ENCODE measurements at regions not wholly inside any gene's neighbourhood (a gene's known extent, or its start where the extent isn't known, plus 50 kb on each side); places are given as distances from the start of the nearest gene placed in this dataset.

DNA sequence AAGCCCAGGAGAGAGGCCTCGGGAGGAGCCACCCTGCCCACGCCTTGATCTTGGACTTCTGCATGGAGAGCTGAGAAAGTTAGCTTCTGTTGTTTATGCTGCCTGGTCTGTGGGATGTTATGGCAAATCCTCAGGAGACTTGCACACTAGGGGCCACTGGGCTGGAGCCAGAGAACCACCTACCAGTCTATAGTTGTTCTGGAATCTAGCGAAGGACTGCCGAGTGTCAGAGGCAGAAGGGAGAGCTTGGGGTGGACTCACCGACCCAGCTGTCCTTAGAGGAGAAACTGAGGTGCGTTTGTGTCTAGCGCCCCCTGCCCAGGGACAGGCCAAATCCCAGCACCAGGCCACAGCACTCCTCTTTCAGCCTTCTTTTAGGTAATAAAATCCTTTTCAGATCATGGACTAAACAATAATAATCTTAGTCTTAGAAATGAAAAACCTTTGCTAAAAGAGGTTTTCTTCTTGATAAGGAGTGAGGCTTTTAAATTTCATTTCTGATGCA, 398.7 kb upstream of the SALL3 start:
- H3K9me3 ChIP-seq (ENCODE audit: low read length): peaks cover 6% of the 10 kb centered on the region; the same call in 1 of the 2 replicates
- H2AFZ ChIP-seq (ENCODE audit: low read length): no peak overlapping the region
- no peak overlapping the region for H3K4me3 ChIP-seq (replicated peaks in 1 of 3; ENCODE audit: insufficient read depth in 1 of 3, low read depth in 2 of 3, low read length in 3 of 3)
- WGBS (ENCODE audit: low lambda C conversion rate): 16% methylated on average over 6 of the region's 7 CpGs
- TF ChIP-seq, protein P1, sequence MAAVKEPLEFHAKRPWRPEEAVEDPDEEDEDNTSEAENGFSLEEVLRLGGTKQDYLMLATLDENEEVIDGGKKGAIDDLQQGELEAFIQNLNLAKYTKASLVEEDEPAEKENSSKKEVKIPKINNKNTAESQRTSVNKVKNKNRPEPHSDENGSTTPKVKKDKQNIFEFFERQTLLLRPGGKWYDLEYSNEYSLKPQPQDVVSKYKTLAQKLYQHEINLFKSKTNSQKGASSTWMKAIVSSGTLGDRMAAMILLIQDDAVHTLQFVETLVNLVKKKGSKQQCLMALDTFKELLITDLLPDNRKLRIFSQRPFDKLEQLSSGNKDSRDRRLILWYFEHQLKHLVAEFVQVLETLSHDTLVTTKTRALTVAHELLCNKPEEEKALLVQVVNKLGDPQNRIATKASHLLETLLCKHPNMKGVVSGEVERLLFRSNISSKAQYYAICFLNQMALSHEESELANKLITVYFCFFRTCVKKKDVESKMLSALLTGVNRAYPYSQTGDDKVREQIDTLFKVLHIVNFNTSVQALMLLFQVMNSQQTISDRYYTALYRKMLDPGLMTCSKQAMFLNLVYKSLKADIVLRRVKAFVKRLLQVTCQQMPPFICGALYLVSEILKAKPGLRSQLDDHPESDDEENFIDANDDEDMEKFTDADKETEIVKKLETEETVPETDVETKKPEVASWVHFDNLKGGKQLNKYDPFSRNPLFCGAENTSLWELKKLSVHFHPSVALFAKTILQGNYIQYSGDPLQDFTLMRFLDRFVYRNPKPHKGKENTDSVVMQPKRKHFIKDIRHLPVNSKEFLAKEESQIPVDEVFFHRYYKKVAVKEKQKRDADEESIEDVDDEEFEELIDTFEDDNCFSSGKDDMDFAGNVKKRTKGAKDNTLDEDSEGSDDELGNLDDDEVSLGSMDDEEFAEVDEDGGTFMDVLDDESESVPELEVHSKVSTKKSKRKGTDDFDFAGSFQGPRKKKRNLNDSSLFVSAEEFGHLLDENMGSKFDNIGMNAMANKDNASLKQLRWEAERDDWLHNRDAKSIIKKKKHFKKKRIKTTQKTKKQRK (IDR thresholded peaks at IDR 0.05; ENCODE audit: low read length): no peak
- TF ChIP-seq, protein P2, sequence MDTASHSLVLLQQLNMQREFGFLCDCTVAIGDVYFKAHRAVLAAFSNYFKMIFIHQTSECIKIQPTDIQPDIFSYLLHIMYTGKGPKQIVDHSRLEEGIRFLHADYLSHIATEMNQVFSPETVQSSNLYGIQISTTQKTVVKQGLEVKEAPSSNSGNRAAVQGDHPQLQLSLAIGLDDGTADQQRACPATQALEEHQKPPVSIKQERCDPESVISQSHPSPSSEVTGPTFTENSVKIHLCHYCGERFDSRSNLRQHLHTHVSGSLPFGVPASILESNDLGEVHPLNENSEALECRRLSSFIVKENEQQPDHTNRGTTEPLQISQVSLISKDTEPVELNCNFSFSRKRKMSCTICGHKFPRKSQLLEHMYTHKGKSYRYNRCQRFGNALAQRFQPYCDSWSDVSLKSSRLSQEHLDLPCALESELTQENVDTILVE (CRISPR knock-in tag; IDR thresholded peaks at IDR 0.05): no peak
- TF ChIP-seq, protein P3, sequence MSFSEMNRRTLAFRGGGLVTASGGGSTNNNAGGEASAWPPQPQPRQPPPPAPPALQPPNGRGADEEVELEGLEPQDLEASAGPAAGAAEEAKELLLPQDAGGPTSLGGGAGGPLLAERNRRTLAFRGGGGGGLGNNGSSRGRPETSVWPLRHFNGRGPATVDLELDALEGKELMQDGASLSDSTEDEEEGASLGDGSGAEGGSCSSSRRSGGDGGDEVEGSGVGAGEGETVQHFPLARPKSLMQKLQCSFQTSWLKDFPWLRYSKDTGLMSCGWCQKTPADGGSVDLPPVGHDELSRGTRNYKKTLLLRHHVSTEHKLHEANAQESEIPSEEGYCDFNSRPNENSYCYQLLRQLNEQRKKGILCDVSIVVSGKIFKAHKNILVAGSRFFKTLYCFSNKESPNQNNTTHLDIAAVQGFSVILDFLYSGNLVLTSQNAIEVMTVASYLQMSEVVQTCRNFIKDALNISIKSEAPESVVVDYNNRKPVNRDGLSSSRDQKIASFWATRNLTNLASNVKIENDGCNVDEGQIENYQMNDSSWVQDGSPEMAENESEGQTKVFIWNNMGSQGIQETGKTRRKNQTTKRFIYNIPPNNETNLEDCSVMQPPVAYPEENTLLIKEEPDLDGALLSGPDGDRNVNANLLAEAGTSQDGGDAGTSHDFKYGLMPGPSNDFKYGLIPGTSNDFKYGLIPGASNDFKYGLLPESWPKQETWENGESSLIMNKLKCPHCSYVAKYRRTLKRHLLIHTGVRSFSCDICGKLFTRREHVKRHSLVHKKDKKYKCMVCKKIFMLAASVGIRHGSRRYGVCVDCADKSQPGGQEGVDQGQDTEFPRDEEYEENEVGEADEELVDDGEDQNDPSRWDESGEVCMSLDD (CRISPR knock-in tag; IDR thresholded peaks at IDR 0.05; ENCODE audit: borderline replicate concordance): no peak
- TF ChIP-seq ASH2L (IDR thresholded peaks at IDR 0.05; ENCODE audit: insufficient read length, low read depth, low read length) (no peak), KDM5A (IDR thresholded peaks at IDR 0.05; ENCODE audit: borderline replicate concordance, low read length) (no peak), CHD2 (IDR thresholded peaks at IDR 0.05; ENCODE audit: low read depth, low read length) (no peak), SALL2 (CRISPR knock-in tag; IDR thresholded peaks at IDR 0.05) (no peak), ZFP37 (CRISPR knock-in tag; IDR thresholded peaks at IDR 0.05; ENCODE audit: borderline replicate concordance) (no peak), MYNN (CRISPR knock-in tag; IDR thresholded peaks at IDR 0.05; ENCODE audit: low read depth) (no peak), ZNF44 (CRISPR knock-in tag; IDR thresholded peaks at IDR 0.05) (no peak)
- TF ChIP-seq, protein P4, sequence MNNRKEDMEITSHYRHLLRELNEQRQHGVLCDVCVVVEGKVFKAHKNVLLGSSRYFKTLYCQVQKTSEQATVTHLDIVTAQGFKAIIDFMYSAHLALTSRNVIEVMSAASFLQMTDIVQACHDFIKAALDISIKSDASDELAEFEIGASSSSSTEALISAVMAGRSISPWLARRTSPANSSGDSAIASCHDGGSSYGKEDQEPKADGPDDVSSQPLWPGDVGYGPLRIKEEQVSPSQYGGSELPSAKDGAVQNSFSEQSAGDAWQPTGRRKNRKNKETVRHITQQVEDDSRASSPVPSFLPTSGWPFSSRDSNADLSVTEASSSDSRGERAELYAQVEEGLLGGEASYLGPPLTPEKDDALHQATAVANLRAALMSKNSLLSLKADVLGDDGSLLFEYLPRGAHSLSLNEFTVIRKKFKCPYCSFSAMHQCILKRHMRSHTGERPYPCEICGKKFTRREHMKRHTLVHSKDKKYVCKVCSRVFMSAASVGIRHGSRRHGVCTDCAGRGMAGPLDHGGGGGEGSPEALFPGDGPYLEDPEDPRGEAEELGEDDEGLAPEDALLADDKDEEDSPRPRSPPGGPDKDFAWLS (CRISPR knock-in tag; IDR thresholded peaks at IDR 0.05; ENCODE audit: borderline replicate concordance): no peak
- H3K79me2 ChIP-seq (ENCODE audit: insufficient read depth, low read length): no peaks in the 10 kb centered on the region
- CTCF ChIA-PET (ENCODE audit: low intra/inter-chr PET ratio, low total read pairs): no interaction called here
- H3K27ac ChIP-seq (ENCODE audit: extremely low read length, insufficient read depth, low read length): no peak overlapping the region
- peaks cover 0 to 23% of the 10 kb centered on the region in 2 experiments; a peak in 3 of 5 replicates for H3K27me3 ChIP-seq (ENCODE audit: control insufficient read depth in 1 of 2, insufficient read depth in 2 of 2, low read length in 2 of 2)
- H4K20me1 ChIP-seq (ENCODE audit: insufficient read depth, low read length): no peaks in the 10 kb centered on the region
- intact Hi-C loops (cut with micrococcal nuclease; ENCODE audit: unreplicated experiment): no loop called here
- H3K9ac ChIP-seq (ENCODE audit: insufficient read depth, low read depth, low read length): no peak overlapping the region
- H3K36me3 ChIP-seq (replicated peaks in 1 of 2; ENCODE audit: control insufficient read depth in 1 of 2, insufficient read depth in 2 of 2, low read length in 2 of 2): no peaks in the 10 kb centered on the region
- in situ Hi-C loops (cut with HindIII; ENCODE audit: extremely low pct_ligation_motif_present, low pct_unique_long_range_greater_than_20kb): no loop called here
- ATAC-seq: no peak
- no peak overlapping the region for H3K4me2 ChIP-seq (ENCODE audit: low read depth, low read length)
- DNase-seq (ENCODE audit: low spot score): no peak
- no peaks in the 10 kb centered on the region for H3K4me1 ChIP-seq (ENCODE audit: insufficient read depth, low read length)
- FAIRE-seq: no peak
- no TSS peak for BruUV-seq (replicated peaks)
- POLR2A ChIA-PET: no interaction called here

All from HepG2 (cell line).